K562 (cell line): ENCODE measurements at regions not wholly inside any gene's neighbourhood (a gene's known extent, or its start where the extent isn't known, plus 50 kb on each side); places are given as distances from the start of the nearest gene placed in this dataset.

Source experiments
- ATF1 ChIP-seq, 2 experiments: fragments of 450-650 bp in 1 of 2; IDR thresholded peaks; 2 replicates each; pipeline ENCODE4 v1.6.1; 2016; ENCODE audit warnings: missing compliant biosample characterization in 1 of 2, missing genetic modification characterization in 1 of 2
- ATF3 ChIP-seq, 2 experiments: fragments of 450-650 bp in 1 of 2; sonication (generic) in 1 of 2; formaldehyde crosslinking in 1 of 2; IDR thresholded peaks in 1 of 2; conservative IDR thresholded peaks in 1 of 2; 2 replicates each; pipeline versions ENCODE4 v1.6.1 to v1.8.1; 2016 to 2023; ENCODE audit warnings: mild to moderate bottlenecking in 2 of 2, moderate library complexity in 2 of 2, inconsistent platforms in 1 of 2, missing genetic modification reagents in 1 of 2
- CHD1 ChIP-seq: fragments of 200-600 bp; sonication (generic); IDR thresholded peaks from one replicate; pipeline ENCODE4 v1.6.1; 2012; ENCODE audit warnings: mild to moderate bottlenecking, moderate library complexity, low read length, inconsistent platforms
- E2F6 ChIP-seq, 2 experiments: IDR thresholded peaks; 2 replicates each; pipeline ENCODE4 v1.6.1; 2011; ENCODE audit warnings: borderline replicate concordance in 1 of 2, control low read depth in 1 of 2, low read depth in 1 of 2, low read length in 1 of 2, mild to moderate bottlenecking in 1 of 2, mixed read lengths in 1 of 2, moderate library complexity in 1 of 2; ENCODE audit not compliant: insufficient read depth in 1 of 2, insufficient read length in 1 of 2, poor library complexity in 1 of 2, severe bottlenecking in 1 of 2; ENCODE audit errors: extremely low read depth in 1 of 2
- EZH2 ChIP-seq: IDR thresholded peaks from 2 replicates; pipeline ENCODE4 v1.6.1; 2012; ENCODE audit warnings: low read depth, mild to moderate bottlenecking, inconsistent platforms, low read length, borderline replicate concordance
- FOXK2 ChIP-seq, 2 experiments: fragments of 450-650 bp; IDR thresholded peaks in 1 of 2; conservative IDR thresholded peaks in 1 of 2; 2 replicates each; pipeline ENCODE4 v1.6.1; 2016; ENCODE audit warnings: low read depth in 2 of 2, mild to moderate bottlenecking in 1 of 2
- JUND ChIP-seq, 2 experiments: IDR thresholded peaks; 2 replicates in 1 of 2; 3 replicates in 1 of 2; pipeline ENCODE4 v1.6.1; 2011; ENCODE audit warnings: borderline replicate concordance in 2 of 2, low read depth in 2 of 2, low read length in 2 of 2, improper control_type of control experiment in 1 of 2, missing biosample characterization in 1 of 2, missing genetic modification characterization in 1 of 2, missing genetic modification reagents in 1 of 2
- NFIX ChIP-seq: fragments of 250-450 bp; sonication (Bioruptor Pico); IDR thresholded peaks from 2 replicates; pipeline ENCODE4 v1.4.0; 2020; ENCODE audit warnings: low read depth, mild to moderate bottlenecking, moderate library complexity
- POLR2A ChIP-seq: fragments of 450-650 bp; conservative IDR thresholded peaks from 2 replicates; pipeline ENCODE4 v1.6.1; 2016
- SMC3 ChIP-seq: conservative IDR thresholded peaks from 2 replicates; pipeline ENCODE4 v1.6.1; 2011; ENCODE audit warnings: low read depth, low read length, improper control_type of control experiment; ENCODE audit not compliant: insufficient read depth
- TRIM25 ChIP-seq: fragments of 450-650 bp; IDR thresholded peaks from 2 replicates; pipeline ENCODE4 v1.7.0; 2016; ENCODE audit warnings: borderline replicate concordance
- TF ChIP-seq, protein P1 (sequence below), 3 experiments: IDR thresholded peaks in 2 of 3; conservative IDR thresholded peaks in 1 of 3; 2 replicates each; pipeline ENCODE4 v1.5.1; 2011 to 2012; ENCODE audit warnings: low read length in 3 of 3, mild to moderate bottlenecking in 3 of 3, control low read depth in 2 of 3, improper control_type of control experiment in 1 of 3, inconsistent platforms in 1 of 3, low read depth in 1 of 3, mixed read lengths in 1 of 3, moderate library complexity in 1 of 3; ENCODE audit not compliant: insufficient read depth in 2 of 3
- TF ChIP-seq, protein P2 (sequence below): fragments of 450-650 bp; formaldehyde crosslinking; IDR thresholded peaks from 2 replicates; pipeline ENCODE4 v1.4.0; 2020; ENCODE audit warnings: mild to moderate bottlenecking, mixed read lengths
- TF ChIP-seq, protein P3 (sequence below): fragments of 250-450 bp; sonication (Bioruptor Pico); IDR thresholded peaks from 2 replicates; pipeline ENCODE4 v1.5.0; 2021; ENCODE audit warnings: mild to moderate bottlenecking, moderate library complexity

GRCh38 chr10:56109454-56109853 lies 251.6 kb downstream of the ZWINT start:
- TF ChIP-seq, protein P1, sequence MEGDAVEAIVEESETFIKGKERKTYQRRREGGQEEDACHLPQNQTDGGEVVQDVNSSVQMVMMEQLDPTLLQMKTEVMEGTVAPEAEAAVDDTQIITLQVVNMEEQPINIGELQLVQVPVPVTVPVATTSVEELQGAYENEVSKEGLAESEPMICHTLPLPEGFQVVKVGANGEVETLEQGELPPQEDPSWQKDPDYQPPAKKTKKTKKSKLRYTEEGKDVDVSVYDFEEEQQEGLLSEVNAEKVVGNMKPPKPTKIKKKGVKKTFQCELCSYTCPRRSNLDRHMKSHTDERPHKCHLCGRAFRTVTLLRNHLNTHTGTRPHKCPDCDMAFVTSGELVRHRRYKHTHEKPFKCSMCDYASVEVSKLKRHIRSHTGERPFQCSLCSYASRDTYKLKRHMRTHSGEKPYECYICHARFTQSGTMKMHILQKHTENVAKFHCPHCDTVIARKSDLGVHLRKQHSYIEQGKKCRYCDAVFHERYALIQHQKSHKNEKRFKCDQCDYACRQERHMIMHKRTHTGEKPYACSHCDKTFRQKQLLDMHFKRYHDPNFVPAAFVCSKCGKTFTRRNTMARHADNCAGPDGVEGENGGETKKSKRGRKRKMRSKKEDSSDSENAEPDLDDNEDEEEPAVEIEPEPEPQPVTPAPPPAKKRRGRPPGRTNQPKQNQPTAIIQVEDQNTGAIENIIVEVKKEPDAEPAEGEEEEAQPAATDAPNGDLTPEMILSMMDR (IDR thresholded peaks at IDR 0.05 in 2 of 3, conservative IDR thresholded peaks at IDR 0.05 in 1 of 3; ENCODE audit: insufficient read depth in 2 of 3, low read depth in 1 of 3, low read length in 3 of 3), result no peak
- TF ChIP-seq, protein P2, sequence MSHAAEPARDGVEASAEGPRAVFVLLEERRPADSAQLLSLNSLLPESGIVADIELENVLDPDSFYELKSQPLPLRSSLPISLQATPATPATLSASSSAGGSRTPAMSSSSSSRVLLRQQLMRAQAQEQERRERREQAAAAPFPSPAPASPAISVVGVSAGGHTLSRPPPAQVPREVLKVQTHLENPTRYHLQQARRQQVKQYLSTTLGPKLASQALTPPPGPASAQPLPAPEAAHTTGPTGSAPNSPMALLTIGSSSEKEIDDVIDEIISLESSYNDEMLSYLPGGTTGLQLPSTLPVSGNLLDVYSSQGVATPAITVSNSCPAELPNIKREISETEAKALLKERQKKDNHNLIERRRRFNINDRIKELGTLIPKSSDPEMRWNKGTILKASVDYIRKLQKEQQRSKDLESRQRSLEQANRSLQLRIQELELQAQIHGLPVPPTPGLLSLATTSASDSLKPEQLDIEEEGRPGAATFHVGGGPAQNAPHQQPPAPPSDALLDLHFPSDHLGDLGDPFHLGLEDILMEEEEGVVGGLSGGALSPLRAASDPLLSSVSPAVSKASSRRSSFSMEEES (CRISPR knock-in tag), result no peak
- TF ChIP-seq POLR2A (no peak), JUND (IDR thresholded peaks at IDR 0.05; ENCODE audit: borderline replicate concordance, low read depth, low read length) (no peak), JUND (tag; IDR thresholded peaks at IDR 0.05; ENCODE audit: borderline replicate concordance, low read depth, low read length) (no peak), ATF3 (IDR thresholded peaks at IDR 0.05) (no peak), ATF3 (CRISPR knock-in tag; conservative IDR thresholded peaks at IDR 0.05) (no peak), FOXK2 (conservative IDR thresholded peaks at IDR 0.05 in 1 of 2, IDR thresholded peaks at IDR 0.05 in 1 of 2; ENCODE audit: low read depth in 2 of 2) (no peak), SMC3 (no peak), EZH2 (no peak), TRIM25 (no peak), NFIX (no peak), E2F6 (IDR thresholded peaks at IDR 0.05; ENCODE audit: borderline replicate concordance in 1 of 2, extremely low read depth in 1 of 2, insufficient read depth in 1 of 2, insufficient read length in 1 of 2, low read depth in 1 of 2, low read length in 1 of 2, poor library complexity in 1 of 2, severe bottlenecking in 1 of 2) (no peak), ATF1 (CRISPR knock-in tag; IDR thresholded peaks at IDR 0.05) (no peak), ATF1 (tag; IDR thresholded peaks at IDR 0.05) (no peak), CHD1 (no peak)
- TF ChIP-seq, protein P3, sequence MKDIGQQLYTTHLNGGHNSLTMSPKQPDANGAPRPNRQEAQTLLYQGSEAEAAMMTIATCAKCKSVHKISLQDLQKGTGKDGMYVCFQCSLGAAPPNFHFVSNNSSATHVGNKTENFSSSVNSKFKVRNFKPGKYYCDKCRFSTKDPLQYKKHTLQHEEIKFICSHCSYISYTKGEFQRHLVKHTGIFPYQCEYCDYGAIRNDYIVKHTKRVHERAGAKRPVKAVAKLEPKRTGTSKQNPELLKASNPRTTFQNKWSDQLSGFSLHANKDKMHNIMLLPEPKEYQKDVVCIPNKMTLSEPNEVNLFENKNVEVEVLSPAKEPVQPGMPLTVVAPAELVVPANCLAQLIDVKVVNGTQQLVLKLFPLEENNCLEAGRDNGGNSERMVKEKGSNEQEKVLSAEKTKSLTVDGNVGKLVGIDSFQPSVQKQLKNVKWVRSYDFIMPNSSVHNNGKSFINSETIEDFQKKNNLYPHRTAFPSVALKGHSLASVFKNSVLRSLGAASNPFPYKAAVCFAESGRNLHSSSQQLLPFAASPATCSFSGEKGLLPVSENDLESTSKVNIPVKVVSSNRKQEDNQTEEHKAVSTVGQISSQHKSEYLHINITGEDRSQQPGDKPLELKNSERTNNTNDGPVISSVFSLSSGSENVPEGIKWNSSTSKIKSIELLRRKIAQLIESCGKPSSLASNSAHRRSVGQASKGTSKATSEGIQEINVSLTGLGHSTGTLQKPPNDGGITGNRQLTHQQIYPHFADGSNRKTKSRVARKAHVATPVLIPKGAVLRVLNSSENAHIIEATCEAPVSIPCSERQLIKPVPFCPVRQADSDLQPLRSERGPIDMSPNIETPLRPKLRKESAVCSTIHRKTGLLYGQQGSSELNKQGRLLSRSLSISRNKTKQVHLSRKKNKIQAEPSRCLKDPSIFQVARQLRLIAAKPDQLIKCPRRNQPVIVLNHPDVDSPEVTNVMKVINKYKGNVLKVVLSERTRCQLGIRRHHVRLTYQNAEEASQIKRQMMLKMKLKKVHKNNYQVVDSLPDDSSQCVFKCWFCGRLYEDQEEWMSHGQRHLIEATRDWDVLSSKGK (CRISPR knock-in tag), result no peak
